Ovary (tissue), 3 donors: ENCODE measurements at regions not wholly inside any gene's neighbourhood (a gene's known extent, or its start where the extent isn't known, plus 50 kb on each side); places are given as distances from the start of the nearest gene placed in this dataset.
"Not testable (repeated sequence)": the region's sequence is repeated elsewhere in the genome, so short reads cannot be mapped to it uniquely, and the experiment has no call there.

Experiments
- CTCF ChIP-seq, 3 donors: fragments of 450-650 bp in 2 of 3; fragments of 200-600 bp in 1 of 3; IDR thresholded peaks; one replicate each; pipeline versions ENCODE4 v1.5.1 to v1.8.0; 2016 to 2022; ENCODE audit warnings: antibody characterized with exemption in 3 of 3, mild to moderate bottlenecking in 1 of 3
- EP300 ChIP-seq: sonication (generic); formaldehyde crosslinking; IDR thresholded peaks from one replicate; pipeline ENCODE4 v1.6.1; 2017; ENCODE audit warnings: antibody characterized with exemption
- donor health status: DM: no; HTN: no; CAD: no.

GRCh38 chr21:5128261-5128660 is 5393.1 kb upstream of the TPTE start:
- TF ChIP-seq CTCF (IDR thresholded peaks at IDR 0.05); EP300: not testable (repeated sequence)
